ENCODE measurements at regions not wholly inside any gene's neighbourhood (a gene's known extent, or its start where the extent isn't known, plus 50 kb on each side); places are given as distances from the start of the nearest gene placed in this dataset.
"Not testable (repeated sequence)": the region's sequence is repeated elsewhere in the genome, so short reads cannot be mapped to it uniquely, and the experiment has no call there.

- no peak for TF ChIP-seq CTCF (IDR thresholded peaks at IDR 0.05; ENCODE audit: low read depth, low read length)
- Histone ChIP-seq H3K9me3 (ENCODE audit: severe bottlenecking) (no peaks in the 10 kb centered on the region), H3K36me3 (no peaks in the 10 kb centered on the region), H3K4me3 (ENCODE audit: low read depth, low read length) (no peak overlapping the region), H3K27me3 (ENCODE audit: insufficient read depth, low read depth, severe bottlenecking) (no peaks in the 10 kb centered on the region), H3K27ac (no peak overlapping the region)
- no peak for DNase-seq
Observed at GRCh38 chr7:68978710-68979109, 619.6 kb upstream of the AUTS2 start.

GRCh38 chr7:68980011-68980410 is 618.3 kb upstream of the AUTS2 start:
- no peak for TF ChIP-seq CTCF (IDR thresholded peaks at IDR 0.05; ENCODE audit: low read depth, low read length)
- H3K27ac ChIP-seq = no peak overlapping the region
- DNase-seq = no peak
- no peaks in the 10 kb centered on the region for H3K9me3 ChIP-seq (ENCODE audit: severe bottlenecking)
- H3K27me3 ChIP-seq (ENCODE audit: insufficient read depth, low read depth, severe bottlenecking) = no peaks in the 10 kb centered on the region
- H3K4me3 ChIP-seq (ENCODE audit: low read depth, low read length) = no peak overlapping the region
- H3K36me3 ChIP-seq = no peaks in the 10 kb centered on the region

GRCh38 chr7:68980432-68980831 is 617.8 kb upstream of the AUTS2 start:
- not testable (repeated sequence) for H3K27ac ChIP-seq; H3K4me3 ChIP-seq (ENCODE audit: low read depth, low read length)

GRCh38 chr7:68984306-68984705 is 614.0 kb upstream of the AUTS2 start:
- Histone ChIP-seq H3K36me3 (no peaks in the 10 kb centered on the region), H3K27ac (no peak overlapping the region), H3K4me3 (ENCODE audit: low read depth, low read length) (no peak overlapping the region), H3K9me3 (ENCODE audit: severe bottlenecking) (no peaks in the 10 kb centered on the region), H3K27me3 (ENCODE audit: insufficient read depth, low read depth, severe bottlenecking) (no peaks in the 10 kb centered on the region)
- DNase-seq = no peak
- no peak for TF ChIP-seq CTCF (IDR thresholded peaks at IDR 0.05; ENCODE audit: low read depth, low read length)

More at GRCh38 chr7:68980432-68980831, 617.8 kb upstream of the AUTS2 start:
- not testable (repeated sequence) for H3K36me3 ChIP-seq; H3K27me3 ChIP-seq (ENCODE audit: insufficient read depth, low read depth, severe bottlenecking); DNase-seq; H3K9me3 ChIP-seq (ENCODE audit: severe bottlenecking)

- no peaks in the 10 kb centered on the region for H3K36me3 ChIP-seq
- no peak overlapping the region for H3K4me3 ChIP-seq (ENCODE audit: low read depth, low read length)
- no peak for DNase-seq
- no peak overlapping the region for H3K27ac ChIP-seq
- no peaks in the 10 kb centered on the region for H3K9me3 ChIP-seq (ENCODE audit: severe bottlenecking)
- no peaks in the 10 kb centered on the region for H3K27me3 ChIP-seq (ENCODE audit: insufficient read depth, low read depth, severe bottlenecking)
- no peak for TF ChIP-seq CTCF (IDR thresholded peaks at IDR 0.05; ENCODE audit: low read depth, low read length)
Observed at GRCh38 chr7:68994841-68995240, 603.4 kb upstream of the AUTS2 start.

GRCh38 chr7:68998136-68998535 is 600.1 kb upstream of the AUTS2 start:
- no peak for TF ChIP-seq CTCF (IDR thresholded peaks at IDR 0.05; ENCODE audit: low read depth, low read length)
- H3K4me3 ChIP-seq (ENCODE audit: low read depth, low read length) = no peak overlapping the region
- no peaks in the 10 kb centered on the region for H3K27me3 ChIP-seq (ENCODE audit: insufficient read depth, low read depth, severe bottlenecking)
- no peak for DNase-seq
- no peak overlapping the region for H3K27ac ChIP-seq
- H3K9me3 ChIP-seq (ENCODE audit: severe bottlenecking) = peaks cover 15% of the 10 kb centered on the region
- H3K36me3 ChIP-seq = no peaks in the 10 kb centered on the region
